ENCODE measurements at regions not wholly inside any gene's neighbourhood (a gene's known extent, or its start where the extent isn't known, plus 50 kb on each side); places are given as distances from the start of the nearest gene placed in this dataset.
"Not testable (repeated sequence)": the region's sequence is repeated elsewhere in the genome, so short reads cannot be mapped to it uniquely, and the experiment has no call there.

DNA sequence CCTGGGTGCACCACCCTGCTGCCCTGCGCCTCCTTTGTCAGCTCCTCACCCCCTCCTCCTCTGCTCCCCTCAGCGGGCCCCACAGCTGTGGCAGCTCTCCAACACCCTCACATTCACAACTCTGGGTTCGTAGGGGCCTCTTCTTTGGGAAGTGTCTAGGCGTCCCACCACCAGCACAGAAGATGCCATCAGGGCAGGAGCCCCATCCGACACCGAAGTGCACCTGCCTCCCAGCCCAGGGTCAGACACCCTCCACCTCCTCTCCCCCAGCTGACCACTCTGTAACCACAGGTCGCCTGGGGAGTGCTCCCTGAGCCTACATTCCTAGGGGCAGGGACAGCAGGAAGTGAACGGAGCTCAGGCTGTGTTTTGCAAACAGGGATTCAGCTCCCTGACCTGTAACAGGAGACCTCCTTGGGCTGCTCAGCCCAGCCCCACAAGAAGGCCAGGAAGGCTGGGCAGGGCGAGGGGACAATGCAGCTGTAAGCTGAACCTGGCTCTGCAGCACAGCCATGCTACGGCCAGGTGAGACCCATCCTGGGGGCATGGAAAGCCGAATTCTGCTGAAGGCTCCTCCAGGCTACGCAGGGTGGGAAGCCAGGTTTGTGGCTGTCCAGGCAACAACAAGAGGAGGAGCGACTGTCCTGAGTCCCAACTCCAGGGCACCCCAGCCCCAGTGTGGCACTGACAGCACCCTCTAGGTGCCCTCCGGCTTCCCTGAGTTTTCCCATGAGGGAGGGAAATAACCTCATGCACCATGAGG lies 269.0 kb downstream of the GOLGA6L6 start:
- Histone ChIP-seq H3K4me1 (ENCODE audit: control insufficient read depth in 2 of 3, insufficient read depth in 2 of 3, low read depth in 1 of 3, low read length in 3 of 3) (no peaks in the 10 kb centered on the region), H3K9ac (ENCODE audit: low read length in 3 of 3) (no peak overlapping the region), H3K9me3 (ENCODE audit: control insufficient read depth in 2 of 3, insufficient read depth in 1 of 3, low read length in 3 of 3) (peaks cover 0 to 5% (median 0%) of the 10 kb centered on the region in 3 donors), H3K27me3 (ENCODE audit: control insufficient read depth, insufficient read depth, low read length) (no peaks in the 10 kb centered on the region), H3K36me3 (ENCODE audit: control insufficient read depth in 2 of 3, insufficient read depth in 3 of 3, low read length in 3 of 3) (no peaks in the 10 kb centered on the region), H3K4me3 (ENCODE audit: low read length in 3 of 3) (no peak overlapping the region), H3K27ac (ENCODE audit: low read depth in 2 of 2, low read length in 2 of 2) (no peak overlapping the region)
- TF ChIP-seq, protein P1, sequence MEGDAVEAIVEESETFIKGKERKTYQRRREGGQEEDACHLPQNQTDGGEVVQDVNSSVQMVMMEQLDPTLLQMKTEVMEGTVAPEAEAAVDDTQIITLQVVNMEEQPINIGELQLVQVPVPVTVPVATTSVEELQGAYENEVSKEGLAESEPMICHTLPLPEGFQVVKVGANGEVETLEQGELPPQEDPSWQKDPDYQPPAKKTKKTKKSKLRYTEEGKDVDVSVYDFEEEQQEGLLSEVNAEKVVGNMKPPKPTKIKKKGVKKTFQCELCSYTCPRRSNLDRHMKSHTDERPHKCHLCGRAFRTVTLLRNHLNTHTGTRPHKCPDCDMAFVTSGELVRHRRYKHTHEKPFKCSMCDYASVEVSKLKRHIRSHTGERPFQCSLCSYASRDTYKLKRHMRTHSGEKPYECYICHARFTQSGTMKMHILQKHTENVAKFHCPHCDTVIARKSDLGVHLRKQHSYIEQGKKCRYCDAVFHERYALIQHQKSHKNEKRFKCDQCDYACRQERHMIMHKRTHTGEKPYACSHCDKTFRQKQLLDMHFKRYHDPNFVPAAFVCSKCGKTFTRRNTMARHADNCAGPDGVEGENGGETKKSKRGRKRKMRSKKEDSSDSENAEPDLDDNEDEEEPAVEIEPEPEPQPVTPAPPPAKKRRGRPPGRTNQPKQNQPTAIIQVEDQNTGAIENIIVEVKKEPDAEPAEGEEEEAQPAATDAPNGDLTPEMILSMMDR (IDR thresholded peaks at IDR 0.05; ENCODE audit: borderline replicate concordance, extremely low read depth, insufficient read depth): no peak
- FAIRE-seq: no peak
- intact Hi-C loops (cut with DNase I): no loop called here
- peak in 1 of 5 donors; percentile 80 for DNase-seq

DNA sequence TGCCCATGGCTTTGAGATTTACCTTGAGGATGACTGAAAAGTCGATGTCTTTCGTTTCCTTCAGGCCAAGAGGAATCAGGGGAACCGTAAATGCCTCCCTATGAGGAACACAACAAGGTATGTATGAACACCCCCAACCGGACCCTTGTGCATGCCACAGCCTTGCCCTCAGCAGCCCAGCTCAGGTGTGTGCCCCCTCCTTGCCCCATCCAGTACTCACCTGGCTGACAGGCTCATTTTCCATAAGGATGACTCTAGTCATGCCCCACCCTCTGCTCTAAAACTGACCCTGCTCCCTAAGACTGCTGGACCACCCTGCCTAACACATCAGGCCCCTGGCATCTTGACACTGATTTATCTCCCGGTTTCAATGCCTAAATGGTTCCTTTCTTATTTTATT lies 270.0 kb downstream of the GOLGA6L6 start:
- TF ChIP-seq, protein P1 (IDR thresholded peaks at IDR 0.05; ENCODE audit: borderline replicate concordance, extremely low read depth, insufficient read depth): no peak
- Histone ChIP-seq H3K36me3 (ENCODE audit: control insufficient read depth in 2 of 3, insufficient read depth in 3 of 3, low read length in 3 of 3) (no peaks in the 10 kb centered on the region), H3K4me3 (ENCODE audit: low read length in 3 of 3) (no peak overlapping the region), H3K4me1 (ENCODE audit: control insufficient read depth in 2 of 3, insufficient read depth in 2 of 3, low read depth in 1 of 3, low read length in 3 of 3) (no peaks in the 10 kb centered on the region), H3K27ac (ENCODE audit: low read depth in 2 of 2, low read length in 2 of 2) (no peak overlapping the region), H3K9me3 (ENCODE audit: control insufficient read depth in 2 of 3, insufficient read depth in 1 of 3, low read length in 3 of 3) (peaks cover 0 to 5% (median 0%) of the 10 kb centered on the region in 3 donors), H3K9ac (ENCODE audit: low read length in 3 of 3) (no peak overlapping the region), H3K27me3 (ENCODE audit: control insufficient read depth, insufficient read depth, low read length) (no peaks in the 10 kb centered on the region)
- no peak for DNase-seq
- intact Hi-C loops (cut with DNase I): no loop called here
- FAIRE-seq: no peak

DNA sequence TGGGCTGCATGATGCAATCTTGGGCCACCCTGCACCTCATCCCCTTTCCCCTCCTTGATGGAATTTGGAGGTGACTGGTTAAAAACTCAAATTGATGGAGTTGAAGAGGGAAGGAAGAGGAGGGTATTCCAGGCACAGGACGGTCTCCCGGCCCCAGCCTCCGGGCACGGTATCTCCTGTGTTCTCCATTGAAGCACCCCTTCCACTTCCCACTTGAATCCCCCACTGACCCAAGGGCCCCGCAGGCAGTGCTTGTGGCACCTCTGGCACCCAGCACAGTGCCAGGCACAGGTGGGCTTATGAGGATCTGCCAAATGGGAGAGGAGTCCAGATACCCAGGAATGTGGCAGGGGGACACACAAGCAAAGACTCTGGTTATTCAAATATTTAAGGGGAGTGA lies 271.6 kb downstream of the GOLGA6L6 start:
- FAIRE-seq; H3K4me1 ChIP-seq (ENCODE audit: control insufficient read depth in 2 of 3, insufficient read depth in 2 of 3, low read depth in 1 of 3, low read length in 3 of 3); H3K27ac ChIP-seq (ENCODE audit: low read depth in 2 of 2, low read length in 2 of 2); intact Hi-C loops (cut with DNase I); H3K27me3 ChIP-seq (ENCODE audit: control insufficient read depth, insufficient read depth, low read length); H3K9ac ChIP-seq (ENCODE audit: low read length in 3 of 3); H3K36me3 ChIP-seq (ENCODE audit: control insufficient read depth in 2 of 3, insufficient read depth in 3 of 3, low read length in 3 of 3); DNase-seq; H3K4me3 ChIP-seq (ENCODE audit: low read length in 3 of 3); H3K9me3 ChIP-seq (ENCODE audit: control insufficient read depth in 2 of 3, insufficient read depth in 1 of 3, low read length in 3 of 3): not testable (repeated sequence)

DNA sequence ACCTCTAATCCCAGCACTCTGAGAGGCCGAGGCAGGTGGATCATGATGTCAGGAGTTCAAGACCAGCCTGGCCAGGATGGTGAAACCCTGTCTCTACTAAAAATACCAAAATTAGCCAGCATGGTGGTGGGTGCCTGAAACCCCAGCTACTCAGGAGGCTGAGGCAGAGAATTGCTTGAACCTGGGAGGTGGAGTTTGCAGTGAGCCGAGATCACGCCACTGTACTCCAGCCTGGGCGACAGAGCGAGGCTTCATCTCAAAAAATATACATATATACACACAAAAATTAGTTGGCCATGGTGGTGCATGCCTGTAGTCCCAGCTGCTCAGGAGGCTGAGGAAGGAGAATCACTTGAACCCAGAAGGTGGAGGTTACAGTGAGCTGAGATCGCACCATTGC lies 273.6 kb downstream of the GOLGA6L6 start:
- H3K27ac ChIP-seq (ENCODE audit: low read depth in 2 of 2, low read length in 2 of 2); intact Hi-C loops (cut with DNase I); H3K4me1 ChIP-seq (ENCODE audit: control insufficient read depth in 2 of 3, insufficient read depth in 2 of 3, low read depth in 1 of 3, low read length in 3 of 3); FAIRE-seq; H3K36me3 ChIP-seq (ENCODE audit: control insufficient read depth in 2 of 3, insufficient read depth in 3 of 3, low read length in 3 of 3); DNase-seq; H3K4me3 ChIP-seq (ENCODE audit: low read length in 3 of 3); H3K9ac ChIP-seq (ENCODE audit: low read length in 3 of 3); H3K9me3 ChIP-seq (ENCODE audit: control insufficient read depth in 2 of 3, insufficient read depth in 1 of 3, low read length in 3 of 3); H3K27me3 ChIP-seq (ENCODE audit: control insufficient read depth, insufficient read depth, low read length): not testable (repeated sequence)

DNA sequence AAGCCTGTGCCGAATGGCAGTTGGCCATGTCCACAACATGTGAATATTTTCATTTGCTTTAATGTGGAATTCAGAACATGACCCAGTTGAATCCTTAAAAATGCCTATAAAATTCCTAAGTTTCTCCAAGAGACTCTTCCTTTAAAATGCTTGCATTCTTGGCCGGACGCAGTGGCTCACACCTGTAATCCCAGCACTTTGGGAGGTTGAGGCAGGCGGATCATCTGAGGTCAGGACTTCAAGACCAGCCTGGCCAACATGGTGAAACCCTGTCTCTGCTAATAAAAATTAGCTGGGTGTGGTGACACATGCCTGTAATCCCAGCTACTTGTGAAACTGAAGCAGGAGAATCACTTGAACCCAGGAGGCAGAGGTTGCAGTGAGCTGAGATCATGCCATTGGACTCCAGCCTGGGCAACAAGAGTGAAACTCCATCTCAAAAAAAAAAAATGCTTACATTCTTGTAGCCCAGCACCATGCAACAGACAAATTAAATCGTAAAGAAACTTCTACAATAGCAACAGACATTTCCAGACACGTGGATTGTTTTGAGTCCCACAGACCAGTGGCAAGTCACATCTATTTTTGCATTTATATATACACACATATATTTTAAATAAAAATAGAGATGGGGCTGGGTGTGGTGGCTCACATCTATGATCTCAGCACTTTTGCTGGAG lies 274.4 kb downstream of the GOLGA6L6 start:
- DNase-seq; FAIRE-seq; intact Hi-C loops (cut with DNase I); H3K4me3 ChIP-seq (ENCODE audit: low read length in 3 of 3); H3K4me1 ChIP-seq (ENCODE audit: control insufficient read depth in 2 of 3, insufficient read depth in 2 of 3, low read depth in 1 of 3, low read length in 3 of 3); H3K9me3 ChIP-seq (ENCODE audit: control insufficient read depth in 2 of 3, insufficient read depth in 1 of 3, low read length in 3 of 3); H3K27me3 ChIP-seq (ENCODE audit: control insufficient read depth, insufficient read depth, low read length); H3K27ac ChIP-seq (ENCODE audit: low read depth in 2 of 2, low read length in 2 of 2); H3K9ac ChIP-seq (ENCODE audit: low read length in 3 of 3); H3K36me3 ChIP-seq (ENCODE audit: control insufficient read depth in 2 of 3, insufficient read depth in 3 of 3, low read length in 3 of 3): not testable (repeated sequence)

DNA sequence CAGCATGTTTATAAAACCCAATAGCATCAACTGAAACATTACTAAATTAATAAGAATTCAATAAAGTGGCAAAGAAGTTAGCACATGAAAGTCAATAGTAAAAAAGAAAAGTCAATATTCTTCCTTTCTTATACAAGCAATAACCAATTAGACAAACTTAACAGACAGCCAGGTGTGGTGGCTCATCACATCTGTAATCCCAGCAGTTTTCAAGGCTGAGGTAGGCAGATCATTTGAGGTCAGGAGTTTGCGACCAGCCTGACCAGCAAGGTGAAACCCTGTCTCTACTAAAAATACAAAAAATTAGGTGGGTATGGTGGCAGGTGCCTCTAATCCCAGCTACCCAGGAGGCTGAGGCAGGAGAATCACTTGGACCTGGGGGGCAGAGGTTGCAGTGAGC lies 275.9 kb downstream of the GOLGA6L6 start:
- H3K9ac ChIP-seq (ENCODE audit: low read length in 3 of 3); H3K9me3 ChIP-seq (ENCODE audit: control insufficient read depth in 2 of 3, insufficient read depth in 1 of 3, low read length in 3 of 3); H3K4me3 ChIP-seq (ENCODE audit: low read length in 3 of 3); H3K27ac ChIP-seq (ENCODE audit: low read depth in 2 of 2, low read length in 2 of 2); H3K4me1 ChIP-seq (ENCODE audit: control insufficient read depth in 2 of 3, insufficient read depth in 2 of 3, low read depth in 1 of 3, low read length in 3 of 3); FAIRE-seq; DNase-seq; H3K27me3 ChIP-seq (ENCODE audit: control insufficient read depth, insufficient read depth, low read length); intact Hi-C loops (cut with DNase I); H3K36me3 ChIP-seq (ENCODE audit: control insufficient read depth in 2 of 3, insufficient read depth in 3 of 3, low read length in 3 of 3): not testable (repeated sequence)

Measured in kidney (tissue), 13 donors.